Ureter (tissue), 1 donor: ENCODE measurements at regions not wholly inside any gene's neighbourhood (a gene's known extent, or its start where the extent isn't known, plus 50 kb on each side); places are given as distances from the start of the nearest gene placed in this dataset.
"Not testable (repeated sequence)": the region's sequence is repeated elsewhere in the genome, so short reads cannot be mapped to it uniquely, and the experiment has no call there.

Source experiments
- DNase-seq: peaks from one replicate; pipeline ENCODE4 v3.0.0-alpha.2; 2020; ENCODE audit warnings: low spot score
- donor health status: DM: yes; HTN: yes; CAD: no.

DNA sequence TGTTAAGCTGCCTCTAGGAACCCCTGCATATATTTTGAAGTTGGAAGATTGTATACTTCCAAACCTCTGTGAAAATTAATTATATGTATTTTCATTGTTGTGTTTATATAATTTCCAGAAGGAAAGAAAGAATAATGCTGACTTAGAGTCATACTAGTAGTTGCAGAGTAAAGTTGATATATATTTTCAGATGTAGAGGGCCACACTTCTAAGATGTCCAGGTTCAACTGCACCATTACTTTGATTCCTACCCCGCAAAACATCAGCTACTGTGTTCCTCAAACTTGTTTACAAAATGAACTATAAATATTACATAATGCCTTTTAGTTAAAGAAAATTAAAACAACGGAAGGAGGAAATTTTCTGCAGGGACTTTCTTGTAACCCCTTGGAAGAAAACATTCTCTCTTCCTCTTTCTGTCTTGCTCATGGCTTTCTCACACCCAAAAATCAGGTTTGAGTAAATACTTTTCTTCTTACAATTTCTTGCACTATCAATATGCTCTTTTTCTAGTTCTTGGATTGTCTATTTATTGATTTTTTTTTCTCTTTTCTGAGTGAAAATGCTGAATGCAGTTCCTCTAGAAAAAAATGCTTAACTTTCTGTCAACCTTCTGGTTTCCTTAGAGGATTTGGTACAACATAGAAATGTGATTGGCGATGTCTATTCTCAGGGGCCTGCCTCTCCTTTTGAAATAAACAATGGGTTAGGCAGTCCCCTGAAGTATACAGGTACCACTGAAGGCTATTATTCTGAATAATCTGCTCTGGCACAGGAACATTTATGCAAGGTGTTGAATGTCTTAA lies 867.8 kb downstream of the TTLL7 start:
- no peak for DNase-seq

- no peak for DNase-seq
Observed at GRCh38 chr1:83129107-83129506, 869.8 kb downstream of the TTLL7 start.

DNA sequence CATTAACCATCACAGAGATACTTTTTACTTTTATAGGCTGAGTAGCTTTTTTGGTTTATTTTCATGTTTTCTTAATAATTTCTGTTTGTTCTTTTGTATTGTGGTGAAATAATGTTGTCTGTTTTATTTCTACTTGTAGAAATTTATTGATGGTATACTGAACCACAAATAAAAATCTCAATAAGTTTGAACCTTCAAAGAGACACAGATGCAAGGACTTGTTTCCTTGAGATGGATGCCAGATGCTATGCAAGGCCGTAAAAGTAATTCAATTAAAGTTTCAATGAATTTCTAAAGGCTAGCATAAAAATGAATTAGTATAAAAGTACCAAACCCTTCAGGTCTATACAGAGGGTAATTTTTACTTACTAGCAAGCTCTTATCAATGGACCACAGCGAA lies 873.5 kb downstream of the TTLL7 start:
- no peak for DNase-seq

DNA sequence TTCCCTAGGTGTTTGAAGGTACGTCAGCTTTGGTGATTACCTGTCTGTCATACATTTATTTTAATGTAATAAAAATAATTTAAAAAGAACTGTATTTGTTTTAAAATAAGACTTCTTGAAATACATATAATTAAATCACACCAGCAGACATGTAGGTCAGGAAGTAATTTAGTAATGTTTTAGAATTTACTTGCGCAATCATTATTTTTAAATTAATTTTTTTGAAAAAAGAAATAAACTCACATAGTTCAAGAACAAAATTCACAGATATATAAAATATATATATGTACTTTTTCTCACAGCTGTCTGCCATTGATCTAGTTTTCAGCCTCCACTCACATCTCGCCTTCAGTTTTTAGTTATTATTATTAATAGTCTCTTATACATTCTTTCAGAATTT lies 875.9 kb downstream of the TTLL7 start:
- no peak for DNase-seq

GRCh38 chr1:83118472-83118871 lies 880.5 kb downstream of the TTLL7 start:
- DNase-seq = no peak

GRCh38 chr1:83117030-83117429 lies 881.9 kb downstream of the TTLL7 start:
- DNase-seq = not testable (repeated sequence)

DNA sequence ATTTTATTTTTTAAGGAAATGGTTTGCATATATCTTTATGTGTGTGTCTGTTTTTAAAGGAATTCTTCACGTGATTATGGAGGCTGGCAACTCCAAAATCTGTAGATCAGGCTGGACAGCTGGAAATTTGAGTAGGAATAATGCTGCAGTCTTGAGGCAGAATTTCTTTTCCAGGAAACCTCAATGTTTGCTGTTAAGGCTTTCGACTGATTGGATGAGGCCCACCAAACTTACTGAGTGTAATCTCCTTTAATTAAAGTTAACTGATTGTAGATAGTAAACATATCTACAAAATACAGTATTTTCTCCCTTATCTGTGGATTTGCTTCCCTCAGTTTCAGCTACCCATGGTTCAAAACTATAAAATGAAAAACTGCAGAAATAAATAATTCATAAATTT lies 883.1 kb downstream of the TTLL7 start:
- no peak for DNase-seq

DNA sequence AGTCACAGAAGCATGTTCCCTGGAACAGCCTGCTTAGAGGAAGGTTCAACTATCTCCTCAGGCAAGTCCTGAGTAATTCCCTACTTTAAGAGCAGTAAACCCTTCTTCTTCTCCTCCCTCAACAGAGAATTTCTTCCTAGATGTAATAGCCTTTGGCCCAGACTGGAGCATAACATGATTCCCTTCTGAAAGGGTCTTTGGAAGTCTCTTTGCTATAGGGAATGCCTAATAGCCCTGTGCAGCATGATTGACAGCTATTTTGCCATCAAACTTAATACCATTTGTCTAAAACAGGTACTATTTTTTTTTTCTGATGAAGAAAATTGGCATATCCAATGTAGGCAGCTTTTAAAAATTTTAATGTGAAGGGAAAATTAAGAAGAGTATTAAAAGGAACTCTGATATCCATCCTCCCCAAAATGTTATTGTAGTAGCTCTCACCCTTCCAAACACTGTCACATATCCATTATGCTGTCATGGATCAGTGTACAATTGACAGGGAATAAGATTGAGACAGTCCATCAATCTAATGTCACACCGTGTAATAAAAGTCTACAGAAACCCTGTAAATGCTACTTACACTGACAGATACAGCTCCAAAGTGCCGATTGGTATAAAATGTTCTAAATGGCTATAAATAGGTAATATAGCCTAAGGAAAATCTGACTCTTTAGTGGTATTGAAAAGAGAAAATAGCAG lies 884.6 kb downstream of the TTLL7 start:
- no peak for DNase-seq

DNA sequence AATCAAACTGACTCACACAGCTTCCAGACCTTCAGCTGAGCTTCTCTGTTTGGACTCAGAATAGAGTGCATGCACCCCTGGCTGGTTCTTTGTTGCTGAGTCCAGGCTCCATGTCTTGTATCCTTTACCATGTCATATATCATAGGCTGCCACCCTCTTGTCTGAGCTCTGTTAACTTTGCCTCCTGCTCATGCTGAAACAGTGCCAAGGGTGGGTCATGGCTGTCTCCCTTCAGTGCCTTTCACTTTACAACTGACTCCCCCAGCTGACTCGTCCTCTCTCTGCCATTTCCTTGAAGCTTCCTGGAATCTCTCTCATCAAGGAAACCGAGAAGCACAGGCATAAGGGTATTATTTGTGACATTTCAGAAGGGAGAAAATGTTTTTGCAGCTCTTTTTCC lies 885.3 kb downstream of the TTLL7 start:
- no peak for DNase-seq

GRCh38 chr1:83112248-83112885 lies 886.6 kb downstream of the TTLL7 start:
- DNase-seq = no peak

DNA sequence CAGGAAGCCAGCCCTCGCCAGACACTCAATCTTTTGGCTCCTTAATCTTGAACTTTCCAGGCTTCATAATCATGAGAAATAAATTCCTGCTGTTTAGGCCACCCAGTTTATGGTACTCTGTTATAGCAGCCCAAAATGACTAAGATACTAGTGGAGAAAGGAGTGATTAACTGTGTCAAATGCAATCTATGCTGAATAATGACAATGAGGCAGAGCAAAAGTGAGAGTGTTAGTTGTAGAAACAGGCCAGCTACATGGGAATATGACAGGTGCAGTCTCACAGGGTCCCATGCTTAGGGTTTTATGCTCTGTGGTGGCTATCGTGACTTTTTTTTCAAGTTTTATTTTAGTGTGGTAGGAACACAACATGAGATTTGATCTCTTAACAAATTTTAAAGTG lies 888.8 kb downstream of the TTLL7 start:
- no peak for DNase-seq

DNA sequence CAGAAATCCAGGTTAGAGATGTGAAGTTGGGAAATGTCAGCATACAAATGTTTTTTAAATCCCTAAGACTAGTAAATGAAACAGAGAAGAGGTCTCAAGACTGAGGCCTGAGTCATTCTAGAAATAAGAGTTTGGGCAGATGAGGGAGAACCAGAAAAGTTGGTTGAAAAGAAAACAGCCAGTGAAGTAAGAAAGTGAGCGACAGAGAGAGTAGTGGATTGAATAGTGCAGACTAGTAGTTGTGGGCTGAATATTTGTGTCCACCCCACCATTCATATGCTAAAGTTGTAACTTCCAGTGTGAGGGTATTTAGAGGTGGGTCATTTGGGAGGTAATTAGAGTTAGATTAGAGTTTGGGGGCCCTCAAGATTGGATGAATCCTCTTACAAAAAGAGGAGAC lies 889.2 kb downstream of the TTLL7 start:
- no peak for DNase-seq

- no peak for DNase-seq
Observed at GRCh38 chr1:83104558-83104957, 894.4 kb downstream of the TTLL7 start.

DNA sequence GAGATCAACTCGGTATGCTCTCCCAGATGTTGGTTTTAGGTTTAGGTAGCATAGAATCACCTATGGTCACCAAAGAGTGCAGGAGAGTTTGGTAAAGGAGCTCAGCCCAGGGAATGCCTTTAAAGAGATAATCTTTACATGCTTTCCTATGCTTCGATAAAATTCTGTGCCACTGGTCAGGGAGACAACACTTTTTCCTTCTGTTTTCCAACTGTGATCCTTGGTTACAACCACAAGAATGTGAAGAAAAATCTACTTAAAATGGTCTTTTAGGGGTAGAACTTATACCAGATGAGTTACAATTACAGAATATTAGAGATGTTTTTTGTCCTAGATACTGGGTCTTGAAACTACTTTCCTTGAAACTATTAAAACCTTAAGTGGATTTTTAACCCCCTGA lies 895.6 kb downstream of the TTLL7 start:
- no peak for DNase-seq

DNA sequence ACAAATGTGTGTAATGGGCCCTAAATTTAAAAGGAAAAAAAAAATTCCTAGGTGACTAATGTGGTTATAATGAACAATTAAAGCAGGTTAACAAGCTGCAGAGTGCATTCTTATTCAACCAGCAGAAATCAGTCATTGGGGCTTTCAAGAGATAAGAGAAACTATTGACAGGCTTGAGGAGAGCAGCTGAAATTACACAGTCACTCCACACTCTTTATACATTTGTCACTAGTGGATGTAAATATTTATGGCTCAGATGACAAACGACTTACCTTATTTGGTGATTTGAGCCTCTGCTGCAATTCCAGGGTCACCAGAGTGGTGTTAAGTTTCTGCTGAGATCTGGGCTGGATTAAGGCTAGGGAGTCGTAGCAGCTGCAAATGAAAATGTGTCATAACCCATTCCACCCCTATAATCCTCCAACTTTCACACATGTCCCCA lies 896.3 kb downstream of the TTLL7 start:
- DNase-seq = no peak

GRCh38 chr1:83101406-83101805 lies 897.5 kb downstream of the TTLL7 start:
- DNase-seq = no peak

DNA sequence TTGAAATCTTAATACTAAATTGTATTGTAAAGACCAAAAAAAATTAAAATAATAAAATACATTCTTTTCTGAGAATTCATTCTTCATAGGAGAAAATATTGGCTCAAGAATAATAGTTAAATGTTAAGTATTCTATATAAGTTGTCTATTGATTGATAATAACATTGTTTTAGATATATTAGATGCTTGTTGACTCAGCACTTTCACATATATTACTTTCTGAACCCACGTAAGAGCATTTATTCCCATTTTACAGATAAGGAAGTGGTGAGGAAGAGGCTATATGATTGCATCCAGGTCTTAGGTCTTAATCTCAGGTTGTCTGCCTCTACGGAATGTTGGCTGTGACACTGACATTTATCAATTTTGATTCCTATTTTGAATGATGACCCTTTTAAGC lies 898.8 kb downstream of the TTLL7 start:
- no peak for DNase-seq

DNA sequence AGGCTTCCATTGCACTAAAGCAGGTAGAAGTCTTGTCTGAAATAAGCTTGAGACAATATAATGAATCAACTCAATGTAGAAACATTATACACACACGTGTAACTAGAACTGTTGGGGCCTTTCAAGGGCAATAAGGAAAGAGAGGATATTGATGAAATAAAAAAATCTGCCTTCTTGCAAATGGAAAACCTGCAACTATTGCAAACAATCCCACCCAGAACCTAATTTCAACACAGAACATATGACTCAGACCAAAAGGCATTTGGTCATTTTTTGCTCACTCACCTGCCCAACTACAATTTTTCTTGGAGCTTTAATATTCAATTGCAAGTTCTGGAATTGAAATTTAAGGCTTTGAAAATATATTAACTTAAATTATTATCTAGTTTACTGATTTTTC lies 900.1 kb downstream of the TTLL7 start:
- no peak for DNase-seq

DNA sequence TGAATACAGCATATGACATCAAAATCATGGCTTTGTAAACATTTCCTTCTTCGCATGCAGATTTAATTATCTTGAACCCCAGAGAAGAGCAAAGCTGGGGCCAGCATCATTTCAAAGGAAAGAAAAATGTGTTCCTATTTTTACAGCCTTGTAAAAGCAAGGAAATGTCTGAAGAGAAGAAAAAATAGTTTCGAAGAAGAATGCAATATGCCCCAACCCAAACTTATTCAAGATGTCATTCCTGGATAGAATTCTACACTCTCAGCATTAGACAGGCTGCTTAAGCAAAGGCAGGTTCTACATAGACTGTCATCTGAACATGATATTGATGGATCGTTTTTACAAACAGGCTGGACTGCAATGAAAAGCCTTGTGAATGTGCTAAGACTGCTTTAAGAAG lies 900.8 kb downstream of the TTLL7 start:
- no peak for DNase-seq

DNA sequence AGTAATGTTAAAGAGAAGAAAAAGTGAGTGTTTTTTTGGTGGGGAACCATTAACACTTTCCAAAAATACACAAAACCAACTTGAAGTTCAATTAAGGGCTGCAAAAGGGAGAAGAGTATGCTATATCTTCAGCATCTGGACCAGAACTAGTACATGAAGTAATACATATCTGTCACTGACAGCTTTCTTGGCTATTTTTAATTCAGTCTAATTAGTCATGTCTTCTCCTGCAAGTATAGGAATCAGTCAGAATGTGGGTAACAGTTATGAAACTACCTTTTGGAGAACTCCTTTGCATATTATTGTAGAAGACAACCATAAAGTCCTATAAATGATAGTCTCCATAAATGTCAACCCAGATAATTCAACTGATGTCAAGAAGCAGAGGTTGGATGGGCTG lies 901.2 kb downstream of the TTLL7 start:
- no peak for DNase-seq

DNA sequence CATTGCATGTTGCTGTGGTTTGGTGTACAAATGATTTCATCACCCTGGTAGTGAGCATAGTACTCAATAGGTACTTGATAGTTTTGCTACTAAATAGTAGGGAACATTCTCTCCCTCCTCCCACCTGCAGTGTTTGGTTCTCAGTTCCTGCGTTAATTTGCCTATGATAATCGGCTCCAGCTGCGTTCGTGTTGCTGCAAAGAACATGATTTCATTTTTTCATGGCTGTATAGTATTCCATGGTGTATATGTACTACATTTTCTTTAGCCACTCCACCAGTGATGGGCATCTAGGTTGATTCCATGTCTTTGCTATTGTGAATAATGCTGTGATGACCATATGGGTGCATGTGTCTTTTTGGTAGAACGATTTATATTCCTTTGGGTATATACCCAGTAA lies 903.4 kb downstream of the TTLL7 start:
- no peak for DNase-seq

GRCh38 chr1:83090195-83090594 lies 908.7 kb downstream of the TTLL7 start:
- DNase-seq = no peak

DNA sequence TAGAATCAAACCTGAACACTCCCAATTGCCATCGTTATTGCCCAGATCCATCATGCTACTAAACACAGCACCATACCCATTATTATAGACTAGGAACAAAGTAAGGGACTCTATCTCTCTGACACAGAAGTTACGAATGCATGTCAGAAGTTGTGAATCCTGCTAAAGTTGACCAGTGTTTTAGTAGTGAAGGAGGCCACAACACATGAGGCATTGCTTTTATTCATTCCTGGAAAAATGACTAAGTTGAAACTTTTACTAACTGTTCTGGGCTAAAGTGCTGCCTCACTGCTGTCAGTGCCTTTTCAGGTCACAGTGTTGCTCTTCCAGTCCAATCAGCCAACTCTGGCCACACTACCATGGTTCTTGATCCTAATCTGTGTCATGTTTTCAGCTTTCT lies 911.1 kb downstream of the TTLL7 start:
- no peak for DNase-seq
